Thymus (tissue), 11 donors: ENCODE measurements at regions not wholly inside any gene's neighbourhood (a gene's known extent, or its start where the extent isn't known, plus 50 kb on each side); places are given as distances from the start of the nearest gene placed in this dataset.

Source experiments
- DNase-seq, 9 donors: peaks; one replicate each; pipeline ENCODE4 v3.0.0-alpha.2; 2013; ENCODE audit warnings: low spot score in 9 of 9, low read depth in 6 of 9, missing footprints in 1 of 9
- H3K27ac ChIP-seq, 2 donors: one replicate each; pipeline ENCODE4 v1.5.1; 2013; ENCODE audit warnings: control low read depth in 1 of 2, low read depth in 1 of 2, low read length in 1 of 2, mild to moderate bottlenecking in 1 of 2, moderate library complexity in 1 of 2
- H3K27me3 ChIP-seq, 2 donors: one replicate each; pipeline ENCODE4 v1.5.1; 2013; ENCODE audit warnings: low read length in 1 of 2; ENCODE audit not compliant: control insufficient read depth in 2 of 2, insufficient read depth in 1 of 2
- H3K36me3 ChIP-seq, 2 donors: one replicate each; pipeline ENCODE4 v1.5.1; 2013; ENCODE audit warnings: low read length in 1 of 2, mild to moderate bottlenecking in 1 of 2, moderate library complexity in 1 of 2; ENCODE audit not compliant: control insufficient read depth in 2 of 2, insufficient read depth in 2 of 2
- H3K4me1 ChIP-seq, 2 donors: one replicate each; pipeline ENCODE4 v1.5.1; 2013; ENCODE audit warnings: low read length in 2 of 2; ENCODE audit not compliant: control insufficient read depth in 2 of 2, insufficient read depth in 2 of 2
- H3K4me3 ChIP-seq, 2 donors: one replicate each; pipeline ENCODE4 v1.5.1; 2013; ENCODE audit warnings: low read length in 2 of 2, control low read depth in 1 of 2, mild to moderate bottlenecking in 1 of 2
- H3K9me3 ChIP-seq, 2 donors: one replicate each; pipeline ENCODE4 v1.5.1; 2013; ENCODE audit warnings: low read length in 1 of 2, mild to moderate bottlenecking in 1 of 2; ENCODE audit not compliant: control insufficient read depth in 2 of 2, insufficient read depth in 1 of 2
- WGBS: extraction: QIAGEN DNeasy Blood & Tissue Kit; methylation state at CpG from one replicate; pipeline ENCODE4 v1.1.7; 2013; 5-methylcytosine and 5-hydroxymethylcytosine counted together
- donor health status: healthy.

DNA sequence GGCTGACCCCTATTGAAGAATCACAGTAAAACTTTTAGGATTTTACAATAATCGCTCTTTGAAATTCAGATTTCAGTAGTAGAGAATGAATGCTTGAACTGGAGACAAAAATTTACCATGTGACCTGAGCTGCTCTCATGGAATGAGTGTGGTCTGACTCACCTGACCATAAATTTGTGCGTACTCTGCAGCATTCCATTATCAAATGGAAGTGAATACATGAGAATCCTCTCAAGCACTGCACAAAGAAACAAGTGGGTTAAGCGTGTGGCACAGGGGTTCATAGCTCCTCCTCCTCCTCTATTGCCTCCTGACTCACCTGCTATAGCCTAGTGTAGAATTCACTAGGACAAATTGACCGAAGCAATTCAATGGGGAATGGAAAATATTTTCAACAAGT lies 269.8 kb upstream of the CDH9 start:
- Histone ChIP-seq H3K4me1 (no peaks in the 10 kb centered on the region), H3K9me3 (no peaks in the 10 kb centered on the region), H3K36me3 (no peaks in the 10 kb centered on the region), H3K27ac (no peak overlapping the region), H3K27me3 (no peaks in the 10 kb centered on the region), H3K4me3 (no peak overlapping the region)
- WGBS: 92% methylated on average over 4 of the region's 4 CpGs
- DNase-seq: no peak

DNA sequence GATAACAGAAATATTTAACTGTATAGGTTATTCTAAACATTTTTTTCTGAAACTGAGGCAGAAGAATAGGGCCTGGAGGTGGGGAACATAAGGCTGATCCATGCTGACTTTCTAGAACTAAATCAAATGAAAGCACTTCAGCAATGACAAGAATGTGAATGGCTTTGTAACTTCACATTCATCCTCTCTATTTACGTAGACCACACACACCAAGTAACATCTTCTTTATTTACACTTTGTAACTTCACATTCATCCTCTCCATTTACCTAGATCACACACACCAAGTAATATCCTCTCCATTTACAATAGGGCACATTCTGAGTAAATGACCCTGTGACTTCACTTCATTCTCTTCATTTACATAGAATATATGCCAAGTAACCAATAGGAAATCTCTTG lies 251.8 kb upstream of the CDH9 start:
- DNase-seq: no peak
- no peaks in the 10 kb centered on the region for H3K9me3 ChIP-seq
- 92% methylated on average over 1 of the region's 1 CpG for WGBS
- no peaks in the 10 kb centered on the region for H3K27me3 ChIP-seq
- H3K4me1 ChIP-seq: no peaks in the 10 kb centered on the region
- H3K36me3 ChIP-seq: no peaks in the 10 kb centered on the region
- no peak overlapping the region for H3K4me3 ChIP-seq
- no peak overlapping the region for H3K27ac ChIP-seq

DNA sequence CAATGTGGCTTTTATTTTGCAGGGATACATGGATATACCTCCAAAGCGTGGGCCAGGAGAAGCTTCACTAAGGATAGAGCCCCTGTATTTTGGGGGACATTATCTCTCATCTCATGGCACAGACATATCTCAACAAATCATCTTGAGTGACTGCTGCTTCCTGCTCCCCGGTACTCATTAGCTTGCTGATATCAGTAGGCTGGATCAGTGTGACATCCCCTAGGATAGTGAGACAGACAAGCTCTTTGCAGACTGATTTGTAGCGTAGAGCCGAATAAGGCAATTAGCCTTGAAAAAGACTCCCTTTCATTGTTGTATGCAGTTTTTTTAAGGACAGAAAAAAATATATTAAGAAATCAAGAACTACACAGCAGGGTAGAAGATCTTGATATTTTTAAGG lies 237.7 kb upstream of the CDH9 start:
- DNase-seq: no peak
- Histone ChIP-seq H3K27ac (no peak overlapping the region), H3K4me3 (no peak overlapping the region), H3K4me1 (no peaks in the 10 kb centered on the region), H3K9me3 (no peaks in the 10 kb centered on the region), H3K27me3 (no peaks in the 10 kb centered on the region), H3K36me3 (no peaks in the 10 kb centered on the region)
- 87% methylated on average over 4 of the region's 4 CpGs for WGBS

DNA sequence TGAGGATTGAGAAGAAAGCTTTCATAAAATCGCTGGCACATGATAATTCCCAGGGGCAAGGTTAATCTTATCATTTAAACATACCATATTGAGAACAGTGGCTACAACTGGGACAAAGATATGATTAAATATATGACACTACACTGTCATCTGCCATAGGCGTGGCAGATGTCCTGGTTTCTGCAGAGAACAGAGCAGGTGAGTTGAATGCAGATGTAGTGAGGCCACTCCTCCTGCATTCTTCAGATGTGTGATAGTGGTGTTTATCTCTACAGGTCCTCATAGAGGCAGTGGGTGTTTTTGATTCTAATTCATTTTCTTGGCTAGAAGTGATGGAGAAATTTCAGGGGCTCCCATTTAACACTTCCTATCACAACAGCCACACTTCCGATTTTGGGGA lies 237.0 kb upstream of the CDH9 start:
- Histone ChIP-seq H3K27me3 (no peaks in the 10 kb centered on the region), H3K36me3 (no peaks in the 10 kb centered on the region), H3K27ac (no peak overlapping the region), H3K4me3 (no peak overlapping the region), H3K9me3 (no peaks in the 10 kb centered on the region), H3K4me1 (no peaks in the 10 kb centered on the region)
- no peak for DNase-seq
- WGBS: 90% methylated on average over 3 of the region's 3 CpGs

DNA sequence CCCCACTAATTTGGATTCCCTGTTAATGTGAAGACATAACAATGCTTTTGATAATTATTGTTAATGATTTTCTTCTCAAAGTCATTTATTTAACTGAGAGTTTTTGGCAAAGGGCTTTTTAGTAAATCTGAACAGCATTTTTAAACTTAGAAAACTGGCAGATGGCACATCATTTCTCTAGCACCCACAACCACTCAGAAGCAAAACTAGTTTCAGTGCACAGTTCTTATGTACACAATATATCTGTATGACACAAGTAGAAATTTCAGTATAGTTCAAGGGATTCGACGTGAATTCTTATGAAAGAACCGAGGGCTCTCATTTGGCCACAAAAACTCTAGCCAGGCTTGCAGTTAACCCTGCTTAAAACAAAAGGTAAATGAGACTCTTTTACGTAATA lies 231.4 kb upstream of the CDH9 start:
- Histone ChIP-seq H3K9me3 (peaks cover 0 to 3% of the 10 kb centered on the region in 2 donors), H3K4me1 (no peaks in the 10 kb centered on the region), H3K27me3 (no peaks in the 10 kb centered on the region), H3K36me3 (no peaks in the 10 kb centered on the region), H3K4me3 (no peak overlapping the region), H3K27ac (no peak overlapping the region)
- 94% methylated on average over 4 of the region's 4 CpGs for WGBS
- no peak for DNase-seq

DNA sequence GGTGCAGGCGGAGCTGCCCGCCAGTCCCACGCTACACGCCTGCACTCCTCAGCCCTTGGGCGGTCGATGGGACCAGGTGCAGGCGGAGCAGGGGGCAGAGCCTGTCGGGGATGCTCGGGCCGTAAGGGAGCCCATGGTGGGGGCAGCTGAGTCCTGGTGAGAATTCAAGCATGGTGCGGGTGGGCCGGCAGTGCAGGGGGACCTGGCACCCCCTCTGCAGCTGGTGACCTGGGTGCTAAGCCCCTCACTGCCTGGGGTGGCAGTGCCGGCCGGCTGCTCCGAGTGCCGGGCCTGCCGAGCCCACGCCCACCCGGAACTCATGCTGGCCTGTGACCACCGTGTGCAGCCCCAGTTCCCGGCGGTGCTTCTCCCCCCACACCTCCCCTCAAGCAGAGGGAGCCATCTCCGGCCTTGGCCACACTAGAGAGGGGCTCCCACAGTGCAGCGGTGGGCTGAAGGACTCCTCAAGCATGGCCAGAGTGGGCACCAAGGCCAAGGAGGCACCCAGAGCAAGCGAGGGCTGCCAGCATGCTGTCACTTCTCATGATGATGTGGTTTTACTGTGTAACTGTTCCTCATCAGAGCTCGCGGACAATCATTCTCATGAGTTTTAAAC lies 228.9 kb upstream of the CDH9 start:
- WGBS: 99% methylated on average over 27 of the region's 27 CpGs
- Histone ChIP-seq H3K36me3 (no peaks in the 10 kb centered on the region), H3K27me3 (no peaks in the 10 kb centered on the region), H3K4me3 (no peak overlapping the region), H3K27ac (no peak overlapping the region), H3K9me3 (peaks cover 0 to 10% of the 10 kb centered on the region in 2 donors), H3K4me1 (no peaks in the 10 kb centered on the region)
- DNase-seq: no peak

DNA sequence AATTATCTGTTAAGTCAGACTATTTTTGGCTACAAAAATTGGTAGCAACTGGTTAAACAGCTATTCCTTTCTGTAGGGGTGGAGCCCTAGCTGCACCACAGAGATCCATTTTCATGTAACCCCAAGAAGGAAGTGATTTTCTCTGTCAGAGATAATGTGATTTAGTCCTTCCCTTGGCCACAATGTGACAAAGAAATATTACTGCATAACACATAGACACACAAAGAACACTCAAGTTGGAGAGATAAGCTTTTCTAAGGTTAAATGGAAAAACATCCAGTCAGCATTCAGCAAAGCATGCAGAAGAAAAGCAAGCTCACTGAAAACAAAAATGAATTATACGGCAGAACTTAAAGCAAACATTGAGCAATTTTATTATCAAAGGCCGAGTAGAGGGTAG lies 227.8 kb upstream of the CDH9 start:
- WGBS: 39% methylated on average over 2 of the region's 2 CpGs
- Histone ChIP-seq H3K9me3 (peaks cover 0 to 10% of the 10 kb centered on the region in 2 donors), H3K36me3 (no peaks in the 10 kb centered on the region), H3K4me3 (no peak overlapping the region), H3K27me3 (no peaks in the 10 kb centered on the region), H3K27ac (no peak overlapping the region), H3K4me1 (no peaks in the 10 kb centered on the region)
- no peak for DNase-seq

DNA sequence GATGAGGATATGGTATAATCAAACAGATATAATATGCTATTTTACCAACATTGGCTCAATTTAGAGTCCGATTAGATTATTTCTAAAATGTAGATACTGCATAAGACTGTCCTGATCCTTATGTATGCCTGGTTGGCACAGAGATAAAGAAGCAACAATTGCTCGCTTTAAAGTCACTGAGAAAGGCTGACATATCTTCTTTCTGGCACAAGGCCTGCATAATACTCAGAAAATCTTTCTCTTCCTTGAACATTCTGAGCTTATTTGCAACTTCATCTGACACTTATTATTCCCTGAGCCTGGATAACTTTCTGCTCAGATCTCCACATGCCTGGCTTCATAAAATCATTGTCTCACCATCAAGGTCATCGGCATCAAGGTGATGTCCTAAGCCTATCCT lies 219.3 kb upstream of the CDH9 start:
- no peaks in the 10 kb centered on the region for H3K27me3 ChIP-seq
- no peak overlapping the region for H3K27ac ChIP-seq
- DNase-seq: no peak
- 90% methylated on average over 3 of the region's 3 CpGs for WGBS
- H3K4me1 ChIP-seq: no peaks in the 10 kb centered on the region
- H3K4me3 ChIP-seq: no peak overlapping the region
- no peaks in the 10 kb centered on the region for H3K36me3 ChIP-seq
- no peaks in the 10 kb centered on the region for H3K9me3 ChIP-seq

DNA sequence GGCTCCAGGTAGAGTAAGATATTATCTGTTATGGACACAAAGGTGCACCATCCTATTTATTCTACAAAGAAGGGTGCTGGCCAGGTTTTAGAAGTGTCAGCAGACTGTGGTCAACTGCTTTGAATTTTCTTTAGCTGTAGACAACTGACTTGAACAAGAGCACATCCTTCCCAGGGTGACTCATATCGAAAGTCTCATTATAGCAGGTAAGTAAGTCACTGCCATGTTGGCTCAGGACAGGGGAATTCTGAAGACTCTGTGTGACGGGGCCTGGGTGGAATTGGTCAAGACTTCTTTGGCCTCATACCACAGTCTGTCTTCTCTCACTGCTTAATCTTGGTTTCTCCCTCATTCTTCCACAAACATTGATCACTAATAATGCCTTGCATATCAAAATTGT lies 214.5 kb upstream of the CDH9 start:
- Histone ChIP-seq H3K9me3 (no peaks in the 10 kb centered on the region), H3K27me3 (no peaks in the 10 kb centered on the region), H3K4me3 (no peak overlapping the region), H3K4me1 (no peaks in the 10 kb centered on the region), H3K36me3 (no peaks in the 10 kb centered on the region), H3K27ac (no peak overlapping the region)
- WGBS: 84% methylated on average over 2 of the region's 2 CpGs
- no peak for DNase-seq

DNA sequence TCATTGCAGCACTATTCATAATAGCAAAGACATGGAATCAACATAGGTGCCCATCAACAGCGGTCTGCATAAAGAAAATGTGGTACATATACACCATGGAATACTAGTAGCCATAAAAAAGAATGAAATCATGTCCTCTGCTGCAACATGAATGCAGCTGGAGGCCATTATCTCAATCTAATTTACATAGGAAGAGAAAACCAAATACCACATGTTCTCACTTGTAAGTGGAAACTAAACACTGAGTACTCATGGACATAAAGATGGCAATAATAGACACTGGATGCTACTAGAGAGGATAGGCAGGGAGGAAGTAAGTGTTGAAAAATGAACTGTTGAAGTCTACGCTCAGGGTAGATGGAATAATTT lies 203.9 kb upstream of the CDH9 start:
- Histone ChIP-seq H3K9me3 (no peaks in the 10 kb centered on the region), H3K27ac (no peak overlapping the region), H3K27me3 (no peaks in the 10 kb centered on the region), H3K36me3 (no peaks in the 10 kb centered on the region), H3K4me1 (no peaks in the 10 kb centered on the region), H3K4me3 (no peak overlapping the region)
- no peak for DNase-seq
- WGBS: 94% methylated on average over 2 of the region's 2 CpGs
